HS-27A (cell line): ENCODE measurements at regions not wholly inside any gene's neighbourhood (a gene's known extent, or its start where the extent isn't known, plus 50 kb on each side); places are given as distances from the start of the nearest gene placed in this dataset.
"Not testable (repeated sequence)": the region's sequence is repeated elsewhere in the genome, so short reads cannot be mapped to it uniquely, and the experiment has no call there.

Experiments
- DNase-seq: peaks from one replicate; pipeline ENCODE4 v3.0.0-alpha.2; 2012; ENCODE audit warnings: low read depth, missing footprints

GRCh38 chr7:42567051-42567450 is 330.0 kb upstream of the GLI3 start:
- no peak for DNase-seq

GRCh38 chr7:42561797-42562196 is 324.8 kb upstream of the GLI3 start:
- no peak for DNase-seq

GRCh38 chr7:42560866-42561265 is 323.9 kb upstream of the GLI3 start:
- no peak for DNase-seq

- not testable (repeated sequence) for DNase-seq
Observed at GRCh38 chr7:42554932-42555331, 317.9 kb upstream of the GLI3 start.

- no peak for DNase-seq
Observed at GRCh38 chr7:42552227-42552626, 315.2 kb upstream of the GLI3 start.

GRCh38 chr7:42550706-42551470 is 313.9 kb upstream of the GLI3 start:
- DNase-seq = no peak

GRCh38 chr7:42549866-42550485 is 313.0 kb upstream of the GLI3 start:
- DNase-seq = no peak

GRCh38 chr7:42548816-42549611 is 312.0 kb upstream of the GLI3 start:
- no peak for DNase-seq

GRCh38 chr7:42545049-42545724 is 308.2 kb upstream of the GLI3 start:
- no peak for DNase-seq

GRCh38 chr7:42543953-42544352 is 306.9 kb upstream of the GLI3 start:
- no peak for DNase-seq

GRCh38 chr7:42542446-42542845 is 305.4 kb upstream of the GLI3 start:
- not testable (repeated sequence) for DNase-seq

- no peak for DNase-seq
Observed at GRCh38 chr7:42534441-42534840, 297.4 kb upstream of the GLI3 start.

GRCh38 chr7:42527004-42527403 is 290.0 kb upstream of the GLI3 start:
- DNase-seq = no peak

- no peak for DNase-seq
Observed at GRCh38 chr7:42522227-42522991, 285.4 kb upstream of the GLI3 start.

- no peak for DNase-seq
Observed at GRCh38 chr7:42511027-42511426, 274.0 kb upstream of the GLI3 start.

GRCh38 chr7:42506097-42506496 is 269.1 kb upstream of the GLI3 start:
- no peak for DNase-seq

GRCh38 chr7:42502022-42502421 is 265.0 kb upstream of the GLI3 start:
- no peak for DNase-seq

- DNase-seq = no peak
Observed at GRCh38 chr7:42495256-42495655, 258.2 kb upstream of the GLI3 start.

- DNase-seq = no peak
Observed at GRCh38 chr7:42494736-42495135, 257.7 kb upstream of the GLI3 start.

- DNase-seq = no peak
Observed at GRCh38 chr7:42494199-42494710, 257.2 kb upstream of the GLI3 start.

- DNase-seq = no peak
Observed at GRCh38 chr7:42493436-42494198, 256.6 kb upstream of the GLI3 start.
